ENCODE measurements at regions not wholly inside any gene's neighbourhood (a gene's known extent, or its start where the extent isn't known, plus 50 kb on each side); places are given as distances from the start of the nearest gene placed in this dataset.

- TF ChIP-seq CTCF (IDR thresholded peaks at IDR 0.05; ENCODE audit: extremely low read depth, insufficient read depth, missing control alignments) = no peak
- DNase-seq (ENCODE audit: low spot score) = no peak
- in situ Hi-C loops (cut with MboI; ENCODE audit: low pct_unique_long_range_greater_than_20kb, low sequenced_read_pairs, unreplicated experiment) = no loop called here
Observed at GRCh38 chr3:148588291-148588690, 109.4 kb upstream of the AGTR1 start.

GRCh38 chr3:148591525-148591924 lies 106.2 kb upstream of the AGTR1 start:
- in situ Hi-C loops (cut with MboI; ENCODE audit: low pct_unique_long_range_greater_than_20kb, low sequenced_read_pairs, unreplicated experiment) = no loop called here

GRCh38 chr3:148598619-148599018 lies 99.1 kb upstream of the AGTR1 start:
- in situ Hi-C loops (cut with MboI; ENCODE audit: low pct_unique_long_range_greater_than_20kb, low sequenced_read_pairs, unreplicated experiment) = no loop called here
- DNase-seq (ENCODE audit: low spot score) = no peak
- no peak for TF ChIP-seq CTCF (IDR thresholded peaks at IDR 0.05; ENCODE audit: extremely low read depth, insufficient read depth, missing control alignments)

More at GRCh38 chr3:148591525-148591924, 106.2 kb upstream of the AGTR1 start:
- TF ChIP-seq CTCF (IDR thresholded peaks at IDR 0.05; ENCODE audit: extremely low read depth, insufficient read depth, missing control alignments) = no peak
- no peak for DNase-seq (ENCODE audit: low spot score)

GRCh38 chr3:148599481-148599880 lies 98.2 kb upstream of the AGTR1 start:
- TF ChIP-seq CTCF (IDR thresholded peaks at IDR 0.05; ENCODE audit: extremely low read depth, insufficient read depth, missing control alignments) = no peak
- in situ Hi-C loops (cut with MboI; ENCODE audit: low pct_unique_long_range_greater_than_20kb, low sequenced_read_pairs, unreplicated experiment) = no loop called here

GRCh38 chr3:148600440-148600839 lies 97.3 kb upstream of the AGTR1 start:
- TF ChIP-seq CTCF (IDR thresholded peaks at IDR 0.05; ENCODE audit: extremely low read depth, insufficient read depth, missing control alignments) = no peak
- in situ Hi-C loops (cut with MboI; ENCODE audit: low pct_unique_long_range_greater_than_20kb, low sequenced_read_pairs, unreplicated experiment) = no loop called here
- no peak for DNase-seq (ENCODE audit: low spot score)

More at GRCh38 chr3:148599481-148599880, 98.2 kb upstream of the AGTR1 start:
- DNase-seq (ENCODE audit: low spot score) = no peak

- in situ Hi-C loops (cut with MboI; ENCODE audit: low pct_unique_long_range_greater_than_20kb, low sequenced_read_pairs, unreplicated experiment) = no loop called here
- no peak for DNase-seq (ENCODE audit: low spot score)
Observed at GRCh38 chr3:148600902-148601765, 96.6 kb upstream of the AGTR1 start.

More at GRCh38 chr3:148600902-148601765, 96.6 kb upstream of the AGTR1 start:
- no peak for TF ChIP-seq CTCF (IDR thresholded peaks at IDR 0.05; ENCODE audit: extremely low read depth, insufficient read depth, missing control alignments)

Data from GM13977 (cell line).